Ovary (tissue), 7 donors: ENCODE measurements at regions not wholly inside any gene's neighbourhood (a gene's known extent, or its start where the extent isn't known, plus 50 kb on each side); places are given as distances from the start of the nearest gene placed in this dataset.

ENCODE experiments used
- DNase-seq, 5 donors: peaks; one replicate each; pipeline ENCODE4 v3.0.0-alpha.2; 2019 to 2020
- H3K27ac ChIP-seq, 2 donors: fragments of 200-600 bp; one replicate each; pipeline versions ENCODE4 v1.5.1 to v1.8.0; 2019 to 2022
- H3K27me3 ChIP-seq: fragments of 200-600 bp; one replicate; pipeline ENCODE4 v1.8.0; 2022
- H3K36me3 ChIP-seq: fragments of 200-600 bp; sonication (generic); one replicate; pipeline ENCODE4 v1.5.1; 2019
- H3K4me1 ChIP-seq: one replicate; pipeline ENCODE4 v1.8.1; 2013; ENCODE audit warnings: mild to moderate bottlenecking, moderate library complexity; ENCODE audit not compliant: insufficient read depth
- H3K4me3 ChIP-seq: fragments of 200-600 bp; sonication (generic); one replicate; pipeline ENCODE4 v1.5.1; 2017
- H3K9me3 ChIP-seq, 2 donors: fragments of 200-600 bp in 1 of 2; sonication (generic) in 1 of 2; one replicate each; pipeline versions ENCODE4 v1.5.1 to v1.8.1; 2013 to 2019; ENCODE audit warnings: mild to moderate bottlenecking in 1 of 2, moderate library complexity in 1 of 2
- CTCF ChIP-seq, 3 donors: fragments of 450-650 bp in 2 of 3; fragments of 200-600 bp in 1 of 3; IDR thresholded peaks; one replicate each; pipeline versions ENCODE4 v1.5.1 to v1.8.0; 2016 to 2022; ENCODE audit warnings: antibody characterized with exemption in 3 of 3, mild to moderate bottlenecking in 1 of 3
- EP300 ChIP-seq: sonication (generic); formaldehyde crosslinking; IDR thresholded peaks from one replicate; pipeline ENCODE4 v1.6.1; 2017; ENCODE audit warnings: antibody characterized with exemption
- POLR2A ChIP-seq: fragments of 450-650 bp; IDR thresholded peaks from one replicate; pipeline ENCODE4 v1.6.1; 2017; ENCODE audit warnings: antibody characterized with exemption, mild to moderate bottlenecking, moderate library complexity
- WGBS, 3 donors: extraction: QIAGEN DNeasy Blood & Tissue Kit in 1 of 3; methylation state at CpG; one replicate each; pipeline versions ENCODE4 v1.1.5 to v1.1.7; 2013 to 2017; 5-methylcytosine and 5-hydroxymethylcytosine counted together
- intact Hi-C, 4 donors: fragments of 100-400 bp; cut with DNase I; formaldehyde crosslinking; loops; one replicate each; pipeline versions ENCODE4 v1.11.0 to v1.15.1; 2022 to 2023
- donor health status: DM: no; HTN: no; CAD: no; lungs with moderate emphysema.
- donor health status: DM: no; HTN: no; CAD: no.
- donor health status: Bipolar disorder and iron deficiency.
- donor health status: DM: no; HTN: no; CAD: no.
- donor health status: DM: yes; HTN: yes; CAD: no.

GRCh38 chr2:75800456-75800855 is 89.7 kb upstream of the GCFC2 start:
- no peaks in the 10 kb centered on the region for H3K4me1 ChIP-seq
- no peak for TF ChIP-seq EP300
- TF ChIP-seq POLR2A = no peak
- TF ChIP-seq CTCF (IDR thresholded peaks at IDR 0.05) = no peak
- no peaks in the 10 kb centered on the region for H3K9me3 ChIP-seq
- 93 to 94% (median 94%) methylated on average over 8 of the region's 8 CpGs for WGBS, 3 donors
- H3K36me3 ChIP-seq = no peaks in the 10 kb centered on the region
- no peak overlapping the region for H3K27ac ChIP-seq
- intact Hi-C loops = no loop called here
- no peak for DNase-seq
- no peak overlapping the region for H3K4me3 ChIP-seq
- no peaks in the 10 kb centered on the region for H3K27me3 ChIP-seq

GRCh38 chr2:75799859-75800258 is 89.1 kb upstream of the GCFC2 start:
- TF ChIP-seq CTCF (IDR thresholded peaks at IDR 0.05) (no peak), EP300 (no peak), POLR2A (no peak)
- no peaks in the 10 kb centered on the region for H3K4me1 ChIP-seq
- H3K4me3 ChIP-seq = no peak overlapping the region
- H3K27me3 ChIP-seq = no peaks in the 10 kb centered on the region
- no peaks in the 10 kb centered on the region for H3K36me3 ChIP-seq
- H3K27ac ChIP-seq = no peak overlapping the region
- no peaks in the 10 kb centered on the region for H3K9me3 ChIP-seq
- intact Hi-C loops = no loop called here
- WGBS, 3 donors = 41 to 61% (median 45%) methylated on average over 4 of the region's 4 CpGs
- DNase-seq = no peak

- H3K4me3 ChIP-seq = no peak overlapping the region
Observed at GRCh38 chr2:75798569-75798968, 87.9 kb upstream of the GCFC2 start.

GRCh38 chr2:75792996-75793395 is 82.3 kb upstream of the GCFC2 start:
- H3K4me1 ChIP-seq = no peaks in the 10 kb centered on the region
- no peak overlapping the region for H3K4me3 ChIP-seq
- intact Hi-C loops = no loop called here
- no peaks in the 10 kb centered on the region for H3K9me3 ChIP-seq
- no peaks in the 10 kb centered on the region for H3K27me3 ChIP-seq
- no peak for DNase-seq
- no peak for TF ChIP-seq CTCF (IDR thresholded peaks at IDR 0.05)
- TF ChIP-seq EP300 = no peak
- no peak for TF ChIP-seq POLR2A
- WGBS, 3 donors = 85 to 98% (median 89%) methylated on average over 1 of the region's 1 CpG
- no peak overlapping the region for H3K27ac ChIP-seq
- no peaks in the 10 kb centered on the region for H3K36me3 ChIP-seq

More at GRCh38 chr2:75798569-75798968, 87.9 kb upstream of the GCFC2 start:
- H3K4me1 ChIP-seq = no peaks in the 10 kb centered on the region
- no peaks in the 10 kb centered on the region for H3K27me3 ChIP-seq
- H3K9me3 ChIP-seq = no peaks in the 10 kb centered on the region
- TF ChIP-seq CTCF (IDR thresholded peaks at IDR 0.05) (no peak), EP300 (no peak), POLR2A (no peak)
- no peaks in the 10 kb centered on the region for H3K36me3 ChIP-seq
- WGBS, 3 donors = 65 to 78% (median 71%) methylated on average over 4 of the region's 4 CpGs
- no peak overlapping the region for H3K27ac ChIP-seq
- no peak for DNase-seq
- intact Hi-C loops = no loop called here

- Histone ChIP-seq H3K4me3 (no peak overlapping the region), H3K9me3 (no peaks in the 10 kb centered on the region), H3K27me3 (no peaks in the 10 kb centered on the region), H3K4me1 (no peaks in the 10 kb centered on the region), H3K27ac (no peak overlapping the region), H3K36me3 (no peaks in the 10 kb centered on the region)
- TF ChIP-seq EP300 (no peak), CTCF (IDR thresholded peaks at IDR 0.05) (no peak), POLR2A (no peak)
- DNase-seq = no peak
- 86 to 94% (median 92%) methylated on average over 4 of the region's 4 CpGs for WGBS, 3 donors
- intact Hi-C loops = no loop called here
Observed at GRCh38 chr2:75792146-75792545, 81.4 kb upstream of the GCFC2 start.
